GM12864 (cell line): ENCODE measurements at regions not wholly inside any gene's neighbourhood (a gene's known extent, or its start where the extent isn't known, plus 50 kb on each side); places are given as distances from the start of the nearest gene placed in this dataset.

Source experiments
- DNase-seq: peaks from one replicate; pipeline ENCODE4 v3.0.0-alpha.2; 2011; ENCODE audit warnings: low read depth
- H3K4me3 ChIP-seq: 2 replicates; pipeline ENCODE4 v1.5.1; 2011; ENCODE audit warnings: mild to moderate bottlenecking, low read depth, low read length, control low read depth
- CTCF ChIP-seq: IDR thresholded peaks from 2 replicates; pipeline ENCODE4 v1.5.1; 2011; ENCODE audit warnings: low read depth, mild to moderate bottlenecking, moderate library complexity, low read length, control low read depth, inconsistent platforms; ENCODE audit errors: missing control alignments

GRCh38 chr2:157124731-157125130 lies 132.8 kb upstream of the GALNT5 start:
- no peak overlapping the region for H3K4me3 ChIP-seq
- DNase-seq = no peak
- no peak for TF ChIP-seq CTCF

- TF ChIP-seq CTCF = no peak
- no peak overlapping the region for H3K4me3 ChIP-seq
- no peak for DNase-seq
Observed at GRCh38 chr2:157125685-157126084, 131.8 kb upstream of the GALNT5 start.

- TF ChIP-seq CTCF = no peak
- no peak for DNase-seq
- no peak overlapping the region for H3K4me3 ChIP-seq
Observed at GRCh38 chr2:157127249-157128012, 130.1 kb upstream of the GALNT5 start.

GRCh38 chr2:157143901-157144300 lies 113.6 kb upstream of the GALNT5 start:
- DNase-seq = no peak
- no peak for TF ChIP-seq CTCF
- no peak overlapping the region for H3K4me3 ChIP-seq

- no peak overlapping the region for H3K4me3 ChIP-seq
- no peak for TF ChIP-seq CTCF
- DNase-seq = no peak
Observed at GRCh38 chr2:157149270-157149669, 108.2 kb upstream of the GALNT5 start.

GRCh38 chr2:157150747-157151146 lies 106.8 kb upstream of the GALNT5 start:
- TF ChIP-seq CTCF = no peak

GRCh38 chr2:157152362-157152761 lies 105.1 kb upstream of the GALNT5 start:
- DNase-seq = no peak
- no peak overlapping the region for H3K4me3 ChIP-seq
- no peak for TF ChIP-seq CTCF

More at GRCh38 chr2:157150747-157151146, 106.8 kb upstream of the GALNT5 start:
- no peak overlapping the region for H3K4me3 ChIP-seq
- DNase-seq = peak; percentile 12
